Ishikawa (cell line): ENCODE measurements at regions not wholly inside any gene's neighbourhood (a gene's known extent, or its start where the extent isn't known, plus 50 kb on each side); places are given as distances from the start of the nearest gene placed in this dataset.

Source experiments
- CEBPB ChIP-seq: IDR thresholded peaks from 2 replicates; pipeline ENCODE4 v1.6.1; 2012
- CREB1 ChIP-seq: IDR thresholded peaks from 2 replicates; pipeline ENCODE4 v1.6.1; 2012; ENCODE audit warnings: low read depth
- EGR1 ChIP-seq: IDR thresholded peaks from 2 replicates; pipeline ENCODE4 v1.6.1; 2012
- EP300 ChIP-seq: IDR thresholded peaks from 2 replicates; pipeline ENCODE4 v1.6.1; 2012; ENCODE audit warnings: borderline replicate concordance
- FOXM1 ChIP-seq: IDR thresholded peaks from 2 replicates; pipeline ENCODE4 v1.6.1; 2012; ENCODE audit warnings: low read depth, borderline replicate concordance
- NFIC ChIP-seq: IDR thresholded peaks from 2 replicates; pipeline ENCODE4 v1.6.1; 2012
- RAD21 ChIP-seq: IDR thresholded peaks from 2 replicates; pipeline ENCODE4 v1.6.1; 2012; ENCODE audit warnings: low read depth
- REST ChIP-seq: IDR thresholded peaks from 2 replicates; pipeline ENCODE4 v1.6.1; 2012; ENCODE audit warnings: low read depth, mild to moderate bottlenecking
- TAF1 ChIP-seq: IDR thresholded peaks from 2 replicates; pipeline ENCODE4 v1.6.1; 2012; ENCODE audit warnings: low read depth, mild to moderate bottlenecking
- TCF12 ChIP-seq: IDR thresholded peaks from 2 replicates; pipeline ENCODE4 v1.6.1; 2012; ENCODE audit warnings: low read depth
- TEAD4 ChIP-seq: IDR thresholded peaks from 2 replicates; pipeline ENCODE4 v1.6.1; 2012
- USF1 ChIP-seq: IDR thresholded peaks from 2 replicates; pipeline ENCODE4 v1.6.1; 2012
- YY1 ChIP-seq: IDR thresholded peaks from 2 replicates; pipeline ENCODE4 v1.6.1; 2012; ENCODE audit warnings: low read depth
- ZBTB7A ChIP-seq: IDR thresholded peaks from 2 replicates; pipeline ENCODE4 v1.6.1; 2012; ENCODE audit warnings: low read depth
- TF ChIP-seq, protein P1 (sequence below): IDR thresholded peaks from 2 replicates; pipeline ENCODE4 v1.6.1; 2012

GRCh38 chr13:83987394-83987793 is 105.1 kb upstream of the SLITRK1 start:
- no peak for TF ChIP-seq EP300
- TF ChIP-seq, protein P1, sequence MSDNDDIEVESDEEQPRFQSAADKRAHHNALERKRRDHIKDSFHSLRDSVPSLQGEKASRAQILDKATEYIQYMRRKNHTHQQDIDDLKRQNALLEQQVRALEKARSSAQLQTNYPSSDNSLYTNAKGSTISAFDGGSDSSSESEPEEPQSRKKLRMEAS = no peak
- no peak for TF ChIP-seq TEAD4
- no peak for TF ChIP-seq TCF12
- no peak for TF ChIP-seq RAD21
- TF ChIP-seq REST = no peak
- no peak for TF ChIP-seq ZBTB7A
- no peak for TF ChIP-seq TAF1

GRCh38 chr13:83984793-83985192 is 102.5 kb upstream of the SLITRK1 start:
- no peak for TF ChIP-seq NFIC

DNA sequence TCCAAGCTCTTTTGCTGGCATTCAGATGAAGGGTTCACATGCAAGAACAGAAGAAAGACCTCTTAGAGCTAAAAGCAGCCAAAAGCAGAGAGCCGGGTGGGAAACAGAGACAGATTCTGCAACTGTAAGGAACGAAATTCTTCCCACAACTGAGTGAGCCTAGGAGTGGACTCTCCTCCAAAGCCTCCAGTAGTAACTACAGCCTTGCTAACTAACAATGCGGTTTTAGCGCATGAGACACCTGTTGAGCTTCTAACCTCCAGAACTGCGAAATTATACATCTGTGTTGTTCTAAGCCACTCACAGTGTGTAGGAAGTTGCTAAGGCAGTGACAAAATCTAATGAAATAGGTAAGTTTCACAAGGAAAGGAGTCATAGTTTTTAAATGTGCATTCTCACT is 98.1 kb upstream of the SLITRK1 start:
- no peak for TF ChIP-seq CEBPB
- TF ChIP-seq RAD21 = no peak
- no peak for TF ChIP-seq NFIC
- TF ChIP-seq EGR1 = no peak
- TF ChIP-seq ZBTB7A = no peak
- no peak for TF ChIP-seq TCF12
- TF ChIP-seq TAF1 = no peak
- TF ChIP-seq CREB1 = no peak
- TF ChIP-seq TEAD4 = no peak
- no peak for TF ChIP-seq YY1
- TF ChIP-seq FOXM1 = no peak
- TF ChIP-seq EP300 = no peak
- TF ChIP-seq REST = no peak
- TF ChIP-seq, protein P1 = no peak
- TF ChIP-seq USF1 = no peak

DNA sequence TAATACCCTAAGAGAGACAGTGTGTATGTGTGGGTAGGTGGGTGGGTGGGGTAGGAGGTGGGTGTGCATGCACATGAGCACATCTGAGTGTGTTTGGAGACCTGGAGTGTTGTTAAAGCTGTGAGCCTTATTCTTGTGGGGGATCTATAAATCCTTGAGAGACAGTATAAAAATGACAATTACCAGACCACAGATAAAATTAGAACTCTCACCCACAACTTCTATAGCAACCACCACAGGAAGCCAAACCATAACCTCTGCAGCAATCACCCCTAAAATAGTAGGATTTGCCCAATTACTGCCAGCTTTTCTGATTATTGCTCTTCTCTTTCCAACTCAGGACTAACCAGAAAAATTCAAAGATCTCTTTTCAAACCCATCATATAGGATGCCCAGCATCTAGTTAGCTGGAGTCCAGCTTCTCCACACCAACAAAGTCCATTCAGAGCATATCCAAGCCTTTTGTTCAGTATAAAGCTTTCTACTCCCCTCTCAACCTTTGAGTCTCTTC is 93.4 kb upstream of the SLITRK1 start:
- TF ChIP-seq FOXM1 (no peak), NFIC (no peak), REST (no peak), USF1 (no peak), RAD21 (no peak), YY1 (no peak)

DNA sequence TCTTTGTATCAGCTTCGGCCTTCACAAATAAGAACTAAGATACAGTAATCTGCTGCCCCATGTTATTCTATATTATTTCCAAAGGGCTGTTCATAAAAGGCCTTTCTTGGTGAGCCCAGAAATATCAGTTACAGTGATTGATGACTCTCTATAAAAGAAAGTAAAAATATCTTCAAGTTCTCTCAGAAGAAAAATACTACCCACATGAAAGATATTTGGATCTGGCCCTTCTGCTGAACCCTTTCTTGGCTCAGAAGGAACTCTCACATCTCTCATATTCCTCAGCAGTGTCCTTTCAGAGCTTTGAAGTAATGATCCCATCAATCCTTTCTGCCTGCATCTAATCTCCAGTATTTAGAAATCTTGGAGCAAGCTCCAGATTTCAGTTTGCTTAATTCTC is 76.3 kb upstream of the SLITRK1 start:
- TF ChIP-seq ZBTB7A (no peak), TAF1 (no peak), TEAD4 (no peak), USF1 (no peak)
- TF ChIP-seq, protein P1 = no peak
